ENCODE measurements at regions not wholly inside any gene's neighbourhood (a gene's known extent, or its start where the extent isn't known, plus 50 kb on each side); places are given as distances from the start of the nearest gene placed in this dataset.

GRCh38 chr4:84091266-84091665 is 407.8 kb downstream of the NKX6-1 start:
- POLR2A ChIA-PET, result no interaction called here
- no TSS peak for BruUV-seq (replicated peaks)
- no peaks in the 10 kb centered on the region for H3K79me2 ChIP-seq (ENCODE audit: control insufficient read depth, insufficient read depth, low read length)
- H3K9me3 ChIP-seq (replicated peaks; ENCODE audit: control insufficient read depth, insufficient read depth, low read length), result no peaks in the 10 kb centered on the region
- H3K27me3 ChIP-seq (ENCODE audit: control insufficient read depth in 2 of 2, insufficient read depth in 2 of 2, low read length in 2 of 2), result no peaks in the 10 kb centered on the region
- dilution Hi-C loops (cut with MboI; ENCODE audit: extremely low pct_ligation_motif_present, low sequenced_read_pairs) (no loop called here), intact Hi-C loops (cut with micrococcal nuclease) (no loop called here)
- H3K4me3 ChIP-seq (replicated peaks in 1 of 3; ENCODE audit: insufficient read depth in 1 of 3, low read depth in 1 of 3, low read length in 3 of 3), result no peak overlapping the region
- no peaks in the 10 kb centered on the region for H3K36me3 ChIP-seq (ENCODE audit: control insufficient read depth in 2 of 2, extremely low read depth in 1 of 2, insufficient read depth in 2 of 2, low read length in 2 of 2)
- CTCF ChIA-PET, result no interaction called here
- H3K27ac ChIP-seq (ENCODE audit: insufficient read depth, low read depth, low read length), result no peak overlapping the region
- no peaks in the 10 kb centered on the region for H3K4me1 ChIP-seq (ENCODE audit: control insufficient read depth, extremely low read depth, insufficient read depth, low read length)
- TF ChIP-seq POLR2AphosphoS5 (IDR thresholded peaks at IDR 0.05; ENCODE audit: insufficient read depth, low read depth, low read length) (no peak), FOS (IDR thresholded peaks at IDR 0.05; ENCODE audit: borderline replicate concordance, insufficient read depth, low read length) (no peak), JUN (IDR thresholded peaks at IDR 0.05; ENCODE audit: borderline replicate concordance, insufficient read depth, insufficient read length, low read depth) (no peak), MYC (IDR thresholded peaks at IDR 0.05; ENCODE audit: low read depth, low read length) (no peak), MAX (IDR thresholded peaks at IDR 0.05; ENCODE audit: insufficient read depth, insufficient read length) (no peak), CTCF (IDR thresholded peaks at IDR 0.05; ENCODE audit: extremely low read depth in 1 of 2, insufficient read depth in 1 of 2, low read depth in 1 of 2, low read length in 2 of 2) (no peak), POLR2A (IDR thresholded peaks at IDR 0.05; ENCODE audit: low read depth, low read length) (no peak), EZH2 (IDR thresholded peaks at IDR 0.05; ENCODE audit: borderline replicate concordance, low read depth, low read length, severe bottlenecking) (no peak), GATA2 (IDR thresholded peaks at IDR 0.05; ENCODE audit: insufficient read depth, insufficient read length, low read depth, low read length) (no peak)
- FAIRE-seq, result no peak
- no peak overlapping the region for H2AFZ ChIP-seq (ENCODE audit: low read depth, low read length)
- no peaks in the 10 kb centered on the region for H4K20me1 ChIP-seq (replicated peaks; ENCODE audit: control insufficient read depth, extremely low read depth, insufficient read depth, low read length)
- no peak for DNase-seq (ENCODE audit: low read depth, low spot score)
- no peak overlapping the region for H3K4me2 ChIP-seq (ENCODE audit: insufficient read depth, low read length)
- no peaks in the 10 kb centered on the region for H3K9me1 ChIP-seq (replicated peaks; ENCODE audit: control insufficient read depth, extremely low read depth, insufficient read depth, low read length)
- no peak overlapping the region for H3K9ac ChIP-seq (replicated peaks; ENCODE audit: extremely low read depth, insufficient read depth, low read length)
